Gastrocnemius medialis (tissue), 4 donors: ENCODE measurements at regions not wholly inside any gene's neighbourhood (a gene's known extent, or its start where the extent isn't known, plus 50 kb on each side); places are given as distances from the start of the nearest gene placed in this dataset.

Experiments used
- POLR2A ChIP-seq, 2 donors: fragments of 450-650 bp; IDR thresholded peaks; one replicate each; pipeline ENCODE4 v1.6.1; 2017; ENCODE audit warnings: antibody characterized with exemption in 2 of 2, mild to moderate bottlenecking in 2 of 2, moderate library complexity in 2 of 2
- TF ChIP-seq, protein P1 (sequence below), 5 experiments: fragments of 450-650 bp in 3 of 5; fragments of 200-600 bp in 2 of 5; sonication (generic) in 2 of 5; IDR thresholded peaks in 4 of 5; conservative IDR thresholded peaks in 1 of 5; 1 replicate in 4 of 5; 2 replicates in 1 of 5; pipeline ENCODE4 v1.5.1; 2016 to 2019; ENCODE audit warnings: antibody characterized with exemption in 5 of 5, mild to moderate bottlenecking in 3 of 5, moderate library complexity in 3 of 5

DNA sequence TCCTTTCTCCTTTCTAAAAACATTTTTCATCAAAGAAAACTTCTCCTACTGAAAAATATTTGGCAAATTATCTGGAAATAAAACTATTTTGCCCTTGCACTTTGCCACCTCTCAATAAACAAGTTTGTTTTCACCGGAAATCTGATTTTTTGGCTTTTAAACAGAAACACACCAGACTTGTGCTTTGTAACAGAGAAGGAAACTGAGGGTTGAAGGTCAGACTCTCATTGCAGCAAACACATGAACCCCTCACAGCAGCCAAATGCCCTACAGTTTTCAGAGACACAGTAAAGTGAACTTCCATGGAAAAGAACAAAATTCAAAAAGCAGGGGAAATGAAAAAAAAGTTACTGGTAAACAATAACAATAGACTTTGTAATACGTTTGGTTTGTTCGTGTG lies 95.6 kb upstream of the WDR17 start:
- TF ChIP-seq, protein P1, sequence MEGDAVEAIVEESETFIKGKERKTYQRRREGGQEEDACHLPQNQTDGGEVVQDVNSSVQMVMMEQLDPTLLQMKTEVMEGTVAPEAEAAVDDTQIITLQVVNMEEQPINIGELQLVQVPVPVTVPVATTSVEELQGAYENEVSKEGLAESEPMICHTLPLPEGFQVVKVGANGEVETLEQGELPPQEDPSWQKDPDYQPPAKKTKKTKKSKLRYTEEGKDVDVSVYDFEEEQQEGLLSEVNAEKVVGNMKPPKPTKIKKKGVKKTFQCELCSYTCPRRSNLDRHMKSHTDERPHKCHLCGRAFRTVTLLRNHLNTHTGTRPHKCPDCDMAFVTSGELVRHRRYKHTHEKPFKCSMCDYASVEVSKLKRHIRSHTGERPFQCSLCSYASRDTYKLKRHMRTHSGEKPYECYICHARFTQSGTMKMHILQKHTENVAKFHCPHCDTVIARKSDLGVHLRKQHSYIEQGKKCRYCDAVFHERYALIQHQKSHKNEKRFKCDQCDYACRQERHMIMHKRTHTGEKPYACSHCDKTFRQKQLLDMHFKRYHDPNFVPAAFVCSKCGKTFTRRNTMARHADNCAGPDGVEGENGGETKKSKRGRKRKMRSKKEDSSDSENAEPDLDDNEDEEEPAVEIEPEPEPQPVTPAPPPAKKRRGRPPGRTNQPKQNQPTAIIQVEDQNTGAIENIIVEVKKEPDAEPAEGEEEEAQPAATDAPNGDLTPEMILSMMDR (IDR thresholded peaks at IDR 0.05 in 4 of 5, conservative IDR thresholded peaks at IDR 0.05 in 1 of 5), result no peak
- TF ChIP-seq POLR2A (IDR thresholded peaks at IDR 0.05), result no peak
